HK-2 (cell line): ENCODE measurements at regions not wholly inside any gene's neighbourhood (a gene's known extent, or its start where the extent isn't known, plus 50 kb on each side); places are given as distances from the start of the nearest gene placed in this dataset.

Source experiments
- DNase-seq: peaks from one replicate; pipeline ENCODE4 v3.0.0-alpha.2; 2018; ENCODE audit not compliant: unreplicated experiment

- no peak for DNase-seq
These were observed 403.9 kb upstream of the CYRIA start for GRCh38 chr2:17069564-17069963.

GRCh38 chr2:17068021-17068420 lies 402.4 kb upstream of the CYRIA start:
- no peak for DNase-seq

- no peak for DNase-seq
These were observed 399.9 kb upstream of the CYRIA start for GRCh38 chr2:17065536-17065935.

- no peak for DNase-seq
These were observed 395.4 kb upstream of the CYRIA start for GRCh38 chr2:17061028-17061427.

- no peak for DNase-seq
These were observed 393.8 kb upstream of the CYRIA start for GRCh38 chr2:17059458-17059857.

- DNase-seq, result no peak
These were observed 393.3 kb upstream of the CYRIA start for GRCh38 chr2:17058772-17059402.

- no peak for DNase-seq
These were observed 391.7 kb upstream of the CYRIA start for GRCh38 chr2:17057109-17058017.

- no peak for DNase-seq
These were observed 390.6 kb upstream of the CYRIA start for GRCh38 chr2:17056236-17056635.

- DNase-seq, result no peak
These were observed 386.4 kb upstream of the CYRIA start for GRCh38 chr2:17052001-17052400.

GRCh38 chr2:17051538-17051937 lies 385.9 kb upstream of the CYRIA start:
- no peak for DNase-seq

GRCh38 chr2:17043173-17043572 lies 377.5 kb upstream of the CYRIA start:
- DNase-seq, result no peak

- DNase-seq, result no peak
These were observed 370.7 kb upstream of the CYRIA start for GRCh38 chr2:17036361-17036760.

- no peak for DNase-seq
These were observed 369.4 kb upstream of the CYRIA start for GRCh38 chr2:17035010-17035409.

GRCh38 chr2:17030047-17030446 lies 364.4 kb upstream of the CYRIA start:
- no peak for DNase-seq

- DNase-seq, result no peak
These were observed 346.7 kb upstream of the CYRIA start for GRCh38 chr2:17012297-17012696.

GRCh38 chr2:17010104-17010503 lies 344.5 kb upstream of the CYRIA start:
- DNase-seq, result no peak

GRCh38 chr2:17000184-17000482 lies 334.5 kb upstream of the CYRIA start:
- DNase-seq, result no peak

GRCh38 chr2:16999347-17000183 lies 333.9 kb upstream of the CYRIA start:
- no peak for DNase-seq

- DNase-seq, result no peak
These were observed 312.7 kb upstream of the CYRIA start for GRCh38 chr2:16978301-16978700.

- no peak for DNase-seq
These were observed 309.1 kb upstream of the CYRIA start for GRCh38 chr2:16974688-16975087.

- DNase-seq, result no peak
These were observed 308.1 kb upstream of the CYRIA start for GRCh38 chr2:16973586-16974286.

GRCh38 chr2:16972276-16972675 lies 306.6 kb upstream of the CYRIA start:
- DNase-seq, result no peak
